H1 (cell line): ENCODE measurements at regions not wholly inside any gene's neighbourhood (a gene's known extent, or its start where the extent isn't known, plus 50 kb on each side); places are given as distances from the start of the nearest gene placed in this dataset.

Experiments
- CREB1 ChIP-seq: IDR thresholded peaks from 2 replicates; pipeline ENCODE4 v1.6.1; 2012; ENCODE audit warnings: inconsistent platforms
- CTCF ChIP-seq, 3 experiments: IDR thresholded peaks; 1 replicate in 2 of 3; 2 replicates in 1 of 3; pipeline versions ENCODE4 v1.5.1 to v1.6.1; 2011; ENCODE audit warnings: low read length in 3 of 3, mild to moderate bottlenecking in 3 of 3, inconsistent platforms in 2 of 3, low read depth in 1 of 3, moderate library complexity in 1 of 3; ENCODE audit not compliant: insufficient read depth in 1 of 3; ENCODE audit errors: control extremely low read depth in 1 of 3
- EP300 ChIP-seq, 2 experiments: IDR thresholded peaks; 1 replicate in 1 of 2; 2 replicates in 1 of 2; pipeline ENCODE4 v1.6.1; 2011 to 2012; ENCODE audit warnings: low read depth in 2 of 2, low read length in 2 of 2, mild to moderate bottlenecking in 2 of 2, borderline replicate concordance in 1 of 2, inconsistent platforms in 1 of 2, moderate library complexity in 1 of 2
- EZH2 ChIP-seq: fragments of 200-600 bp; sonication (generic); IDR thresholded peaks from 2 replicates; pipeline ENCODE4 v1.7.1; 2012; ENCODE audit warnings: low read depth, mild to moderate bottlenecking, moderate library complexity, low read length, inconsistent platforms; ENCODE audit not compliant: severe bottlenecking
- SIRT6 ChIP-seq: IDR thresholded peaks from one replicate; pipeline ENCODE4 v1.7.1; 2012; ENCODE audit warnings: low read length, inconsistent platforms
- TF ChIP-seq, protein P1 (sequence below): IDR thresholded peaks from 2 replicates; pipeline ENCODE4 v1.6.1; 2011; ENCODE audit warnings: low read length, improper control_type of control experiment

DNA sequence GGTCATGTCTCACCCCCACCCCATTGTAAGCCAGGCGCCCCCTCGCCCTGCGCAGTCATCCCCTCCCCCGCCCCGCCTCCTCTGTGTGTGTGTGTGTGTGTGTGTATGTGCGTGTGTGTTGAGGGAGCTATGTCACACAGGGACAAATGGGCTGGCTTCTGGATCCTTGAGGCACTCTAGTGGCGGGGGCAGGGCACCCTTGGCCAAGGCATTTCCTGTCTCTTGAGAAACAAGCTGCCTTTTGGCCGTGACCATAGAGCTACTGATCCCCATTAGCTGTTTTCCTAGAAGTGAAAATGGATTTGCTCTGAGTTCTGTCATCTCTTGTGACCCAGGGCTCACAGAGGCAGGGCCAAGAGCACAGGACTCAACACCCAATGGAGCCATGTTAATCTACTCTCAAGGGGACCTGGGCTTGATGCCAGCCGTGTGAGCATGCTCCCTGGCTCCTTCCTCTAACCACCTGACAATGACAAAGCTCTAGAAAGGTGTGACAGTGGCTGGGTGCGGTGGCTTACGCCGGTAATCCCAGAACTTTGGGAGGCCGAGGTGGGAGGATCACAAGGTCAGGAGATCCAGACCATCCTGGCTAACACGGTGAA lies 162.5 kb upstream of the BCOR start:
- TF ChIP-seq, protein P1, sequence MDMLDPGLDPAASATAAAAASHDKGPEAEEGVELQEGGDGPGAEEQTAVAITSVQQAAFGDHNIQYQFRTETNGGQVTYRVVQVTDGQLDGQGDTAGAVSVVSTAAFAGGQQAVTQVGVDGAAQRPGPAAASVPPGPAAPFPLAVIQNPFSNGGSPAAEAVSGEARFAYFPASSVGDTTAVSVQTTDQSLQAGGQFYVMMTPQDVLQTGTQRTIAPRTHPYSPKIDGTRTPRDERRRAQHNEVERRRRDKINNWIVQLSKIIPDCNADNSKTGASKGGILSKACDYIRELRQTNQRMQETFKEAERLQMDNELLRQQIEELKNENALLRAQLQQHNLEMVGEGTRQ, result no peak
- no peak for TF ChIP-seq CTCF (IDR thresholded peaks at IDR 0.05; ENCODE audit: control extremely low read depth in 1 of 3, insufficient read depth in 1 of 3, low read depth in 1 of 3, low read length in 3 of 3)
- TF ChIP-seq EP300 (IDR thresholded peaks at IDR 0.05; ENCODE audit: borderline replicate concordance in 1 of 2, low read depth in 2 of 2, low read length in 2 of 2), result no peak
- TF ChIP-seq EZH2, result no peak
- TF ChIP-seq CREB1, result no peak
- TF ChIP-seq SIRT6, result no peak
